MCF 10A (cell line): ENCODE measurements at regions not wholly inside any gene's neighbourhood (a gene's known extent, or its start where the extent isn't known, plus 50 kb on each side); places are given as distances from the start of the nearest gene placed in this dataset.

Experiments used
- BruUV-seq: library from RNA; stranded (reverse); fragments of 400-500 nt; replicated peaks from 2 replicates; lab custom pipeline; 2021; lab: Mats Ljungman, UMichigan
- CTCF ChIA-PET: fragments of 300-600 bp; sonication (Branson Sonifier 250); formaldehyde crosslinking; extraction: SDS; loops from one replicate; lab custom pipeline; 2021; ENCODE audit warnings: antibody characterized with exemption, inconsistent platforms; lab: Yijun Ruan, JAX
- POLR2A ChIA-PET: fragments of 300-600, 350-650 bp; sonication (Branson Sonifier 250); formaldehyde crosslinking; extraction: SDS; loops from one replicate; lab custom pipeline; 2020; ENCODE audit warnings: antibody characterized with exemption, inconsistent platforms; lab: Yijun Ruan, JAX
- DNase-seq: peaks from one replicate; pipeline ENCODE4 v3.0.0-alpha.2; 2018; ENCODE audit not compliant: unreplicated experiment
- H3K27ac Mint-ChIP-seq: one replicate; pipeline ENCODE4 v1.8.0; 2022; ENCODE audit warnings: mild to moderate bottlenecking, low read depth, mixed read lengths; ENCODE audit not compliant: unreplicated experiment
- H3K27me3 Mint-ChIP-seq: one replicate; pipeline ENCODE4 v1.8.0; 2022; ENCODE audit warnings: mixed read lengths; ENCODE audit not compliant: insufficient read depth, unreplicated experiment
- H3K36me3 Mint-ChIP-seq: one replicate; pipeline ENCODE4 v1.8.0; 2022; ENCODE audit warnings: mild to moderate bottlenecking, moderate library complexity, mixed read lengths; ENCODE audit not compliant: insufficient read depth, unreplicated experiment
- H3K4me1 Mint-ChIP-seq: one replicate; pipeline ENCODE4 v1.8.0; 2022; ENCODE audit warnings: mixed read lengths; ENCODE audit not compliant: insufficient read depth, unreplicated experiment
- H3K4me3 Mint-ChIP-seq: one replicate; pipeline ENCODE4 v1.8.0; 2022; ENCODE audit warnings: mild to moderate bottlenecking, moderate library complexity, mixed read lengths; ENCODE audit not compliant: unreplicated experiment
- H3K9me3 Mint-ChIP-seq: one replicate; pipeline ENCODE4 v1.8.0; 2022; ENCODE audit warnings: mixed read lengths; ENCODE audit not compliant: unreplicated experiment
- intact Hi-C: fragments of 100-400 bp; cut with micrococcal nuclease; formaldehyde crosslinking; loops from 2 replicates; pipeline ENCODE4 v1.14.1; 2022
- TF ChIP-seq, protein P1 (sequence below): fragments of 200-600 bp; IDR thresholded peaks from one replicate; pipeline ENCODE4 v1.8.0; 2022; ENCODE audit warnings: antibody characterized with exemption, mild to moderate bottlenecking; ENCODE audit not compliant: unreplicated experiment

DNA sequence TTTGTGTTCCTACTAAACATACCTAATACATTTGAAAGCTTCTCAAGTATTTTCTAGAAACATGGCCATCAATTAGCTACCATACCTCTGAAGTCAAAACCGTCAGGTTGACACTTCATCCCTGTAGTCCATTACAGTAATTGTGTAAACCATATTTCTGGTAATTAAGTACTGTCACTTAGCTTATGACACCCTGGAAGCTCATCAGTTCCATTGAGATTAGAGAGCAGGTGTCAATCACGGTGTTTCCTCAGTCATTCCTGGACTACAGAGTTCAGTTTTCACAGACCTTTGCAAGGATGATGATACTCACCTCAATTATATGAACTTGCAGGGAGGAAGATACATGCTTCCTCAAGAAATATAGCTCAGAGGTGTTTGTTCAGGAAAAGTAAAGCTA is 552.0 kb downstream of the SI start:
- POLR2A ChIA-PET = interaction anchor here (0.6 kb wide), 1 partner anchor 491 kb away, joined by 3 read pairs; no protein-coding TSS in a partner anchor
- intact Hi-C loops = no loop called here

DNA sequence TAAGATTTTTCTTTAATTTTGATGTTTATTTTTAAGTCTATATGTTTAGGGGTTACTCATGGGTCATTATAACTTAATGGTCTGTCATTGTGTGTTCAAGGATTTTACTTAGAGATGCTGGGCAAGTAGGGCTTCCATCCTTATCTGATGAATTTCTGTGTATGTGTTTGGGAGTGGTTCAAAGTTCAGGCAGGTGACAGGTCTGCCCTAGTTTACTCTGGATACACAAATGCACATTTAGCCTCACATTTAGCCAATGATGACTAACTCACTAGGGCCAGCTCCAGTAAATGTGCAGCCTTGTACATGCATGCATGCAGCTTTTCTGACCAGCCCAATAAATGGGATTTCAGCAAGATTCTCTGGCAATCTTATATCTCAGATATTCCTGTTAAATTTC is 554.1 kb downstream of the SI start:
- no peak overlapping the region for H3K4me3 Mint-ChIP-seq
- H3K27ac Mint-ChIP-seq = no peak overlapping the region
- H3K9me3 Mint-ChIP-seq = peaks cover 5% of the 10 kb centered on the region
- POLR2A ChIA-PET = no interaction called here
- intact Hi-C loops = no loop called here
- CTCF ChIA-PET = no interaction called here
- DNase-seq = no peak
- TF ChIP-seq, protein P1, sequence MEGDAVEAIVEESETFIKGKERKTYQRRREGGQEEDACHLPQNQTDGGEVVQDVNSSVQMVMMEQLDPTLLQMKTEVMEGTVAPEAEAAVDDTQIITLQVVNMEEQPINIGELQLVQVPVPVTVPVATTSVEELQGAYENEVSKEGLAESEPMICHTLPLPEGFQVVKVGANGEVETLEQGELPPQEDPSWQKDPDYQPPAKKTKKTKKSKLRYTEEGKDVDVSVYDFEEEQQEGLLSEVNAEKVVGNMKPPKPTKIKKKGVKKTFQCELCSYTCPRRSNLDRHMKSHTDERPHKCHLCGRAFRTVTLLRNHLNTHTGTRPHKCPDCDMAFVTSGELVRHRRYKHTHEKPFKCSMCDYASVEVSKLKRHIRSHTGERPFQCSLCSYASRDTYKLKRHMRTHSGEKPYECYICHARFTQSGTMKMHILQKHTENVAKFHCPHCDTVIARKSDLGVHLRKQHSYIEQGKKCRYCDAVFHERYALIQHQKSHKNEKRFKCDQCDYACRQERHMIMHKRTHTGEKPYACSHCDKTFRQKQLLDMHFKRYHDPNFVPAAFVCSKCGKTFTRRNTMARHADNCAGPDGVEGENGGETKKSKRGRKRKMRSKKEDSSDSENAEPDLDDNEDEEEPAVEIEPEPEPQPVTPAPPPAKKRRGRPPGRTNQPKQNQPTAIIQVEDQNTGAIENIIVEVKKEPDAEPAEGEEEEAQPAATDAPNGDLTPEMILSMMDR = no peak
- BruUV-seq = no TSS peak
- no peaks in the 10 kb centered on the region for H3K4me1 Mint-ChIP-seq
- peaks cover 43% of the 10 kb centered on the region for H3K27me3 Mint-ChIP-seq
- H3K36me3 Mint-ChIP-seq = no peaks in the 10 kb centered on the region

More for the DNA sequence above, 552.0 kb downstream of the SI start:
- CTCF ChIA-PET = no interaction called here
- TF ChIP-seq, protein P1 = no peak
- Mint-ChIP-seq H3K4me3 (no peak overlapping the region), H3K9me3 (peaks cover 5% of the 10 kb centered on the region), H3K27ac (no peak overlapping the region), H3K36me3 (no peaks in the 10 kb centered on the region), H3K27me3 (peaks cover 57% of the 10 kb centered on the region), H3K4me1 (no peaks in the 10 kb centered on the region)
- DNase-seq = no peak
- BruUV-seq = no TSS peak

GRCh38 chr3:164522073-164522763 is 556.1 kb downstream of the SI start:
- Mint-ChIP-seq H3K27me3 (peaks cover 45% of the 10 kb centered on the region), H3K4me3 (no peak overlapping the region), H3K9me3 (peaks cover 5% of the 10 kb centered on the region), H3K4me1 (no peaks in the 10 kb centered on the region), H3K36me3 (no peaks in the 10 kb centered on the region), H3K27ac (no peak overlapping the region)
- ChIA-PET POLR2A (no interaction called here), CTCF (no interaction called here)
- no TSS peak for BruUV-seq
- intact Hi-C loops = no loop called here
- TF ChIP-seq, protein P1 = no peak
- no peak for DNase-seq

GRCh38 chr3:164521644-164522043 is 556.7 kb downstream of the SI start:
- Mint-ChIP-seq H3K9me3 (peaks cover 5% of the 10 kb centered on the region), H3K4me3 (no peak overlapping the region), H3K36me3 (no peaks in the 10 kb centered on the region), H3K27me3 (peaks cover 51% of the 10 kb centered on the region), H3K27ac (no peak overlapping the region), H3K4me1 (no peaks in the 10 kb centered on the region)
- BruUV-seq = no TSS peak
- intact Hi-C loops = no loop called here
- no peak for DNase-seq
- TF ChIP-seq, protein P1 = no peak
- CTCF ChIA-PET = no interaction called here
- POLR2A ChIA-PET = no interaction called here
